Middle frontal gyrus (tissue), 1 donor: ENCODE measurements at regions not wholly inside any gene's neighbourhood (a gene's known extent, or its start where the extent isn't known, plus 50 kb on each side); places are given as distances from the start of the nearest gene placed in this dataset.
"Not testable (repeated sequence)": the region's sequence is repeated elsewhere in the genome, so short reads cannot be mapped to it uniquely, and the experiment has no call there.

Experiments used
- DNase-seq: peaks from one replicate; pipeline ENCODE4 v3.0.0-alpha.2; 2015; ENCODE audit warnings: low spot score; ENCODE audit errors: extremely low spot score

GRCh38 chr4:26207631-26208030, 113.2 kb upstream of the RBPJ start:
- no peak for DNase-seq

- peak; percentile 31 for DNase-seq
Observed at GRCh38 chr4:26208237-26208994, 112.4 kb upstream of the RBPJ start.

DNA sequence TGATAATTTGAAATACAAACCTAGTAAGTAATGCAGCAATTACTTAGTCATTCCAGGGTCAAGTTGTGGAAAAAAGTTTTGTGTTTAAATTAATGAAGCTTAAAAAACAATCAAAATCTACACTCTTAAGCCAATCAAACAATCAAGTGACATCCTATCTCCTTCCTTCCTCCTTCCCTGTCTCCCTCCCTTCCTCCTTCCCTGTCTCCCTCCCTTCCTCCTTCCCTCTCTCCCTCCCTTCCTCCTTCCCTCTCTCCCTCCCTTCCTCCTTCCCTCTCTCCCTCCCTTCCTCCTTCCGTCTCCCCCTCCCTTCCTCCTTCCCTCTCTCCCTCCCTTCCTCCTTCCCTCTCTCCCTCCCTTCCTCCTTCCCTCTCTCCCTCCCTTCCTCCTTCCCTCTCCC, 111.4 kb upstream of the RBPJ start:
- DNase-seq: not testable (repeated sequence)

- no peak for DNase-seq
Observed at GRCh38 chr4:26212528-26212927, 108.3 kb upstream of the RBPJ start.

DNA sequence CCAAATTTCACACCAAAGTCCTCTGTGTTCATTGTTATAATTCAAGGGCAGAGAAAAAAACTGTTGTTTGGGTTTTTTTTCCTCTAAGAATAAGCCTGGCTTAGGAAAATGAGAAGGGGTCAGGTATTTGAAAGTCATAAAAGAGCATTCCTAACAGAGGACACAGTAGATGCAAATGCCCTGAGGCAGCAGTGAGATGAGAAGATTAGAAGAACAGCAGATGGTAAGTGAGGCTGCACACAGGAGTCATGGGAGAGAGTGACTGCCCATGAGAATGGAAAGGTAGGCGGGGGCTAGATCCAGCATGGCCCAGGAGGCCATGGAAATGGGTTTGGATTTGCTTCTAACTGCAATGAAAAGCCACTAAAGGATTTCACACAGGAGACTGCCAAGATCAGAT, 107.5 kb upstream of the RBPJ start:
- no peak for DNase-seq

DNA sequence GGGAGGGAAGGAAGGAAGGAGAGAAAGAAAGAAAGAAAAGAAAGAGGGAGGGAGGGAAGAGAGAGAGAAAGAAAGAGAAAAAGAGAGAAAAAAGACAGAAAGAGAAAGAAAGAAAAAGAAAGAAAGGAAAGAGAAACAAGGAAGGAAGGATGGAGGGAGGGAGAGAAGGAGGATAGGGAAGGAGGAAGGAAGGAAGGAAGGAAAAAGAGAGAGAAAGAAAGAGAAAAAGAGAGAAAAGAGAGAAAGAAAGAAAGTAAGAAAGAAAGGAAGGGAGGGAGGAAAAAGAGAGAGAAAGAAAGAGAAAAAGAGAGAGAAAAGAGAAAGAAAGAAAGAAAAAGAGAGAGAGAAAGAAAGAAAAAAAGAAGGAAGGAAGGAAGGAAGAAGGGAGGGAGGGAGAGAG, 105.8 kb upstream of the RBPJ start:
- no peak for DNase-seq

GRCh38 chr4:26215725-26216124, 105.1 kb upstream of the RBPJ start:
- DNase-seq: no peak

GRCh38 chr4:26217481-26217880, 103.3 kb upstream of the RBPJ start:
- DNase-seq: no peak

DNA sequence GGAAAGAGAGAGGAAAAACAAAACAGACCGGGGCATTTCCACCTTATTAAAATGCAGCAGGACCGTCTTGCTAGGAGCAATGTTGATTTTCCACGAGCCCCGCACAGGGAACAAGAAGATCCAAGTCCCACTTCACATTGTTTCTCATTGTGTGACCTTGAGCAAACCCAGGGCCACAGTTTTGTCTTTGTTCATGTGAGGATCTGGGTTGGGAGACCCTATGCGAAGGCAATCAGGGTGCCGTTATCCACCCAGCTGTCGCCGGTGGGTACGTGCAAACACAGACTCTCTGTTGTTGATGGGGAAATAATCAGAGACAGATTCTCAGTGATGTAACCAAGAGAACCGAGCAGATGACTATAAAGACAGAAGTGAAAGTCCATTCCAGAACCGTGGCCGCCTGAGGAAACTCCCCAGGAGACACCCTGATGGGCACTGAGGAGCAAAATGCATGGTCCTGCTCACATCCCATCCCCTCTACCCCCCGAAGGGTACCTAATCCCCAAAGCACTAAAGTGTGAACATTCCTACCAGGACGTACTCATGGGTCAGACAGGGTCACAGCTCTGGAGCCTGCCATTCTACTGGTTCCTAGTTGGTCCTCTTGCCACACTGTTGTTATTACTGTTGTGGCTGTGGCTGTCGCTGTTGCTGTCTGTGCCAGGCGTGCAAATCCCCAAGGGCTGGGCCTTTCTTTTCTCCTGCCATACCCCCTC, 102.7 kb upstream of the RBPJ start:
- DNase-seq: no peak

- no peak for DNase-seq
Observed at GRCh38 chr4:26218677-26219605, 101.9 kb upstream of the RBPJ start.

DNA sequence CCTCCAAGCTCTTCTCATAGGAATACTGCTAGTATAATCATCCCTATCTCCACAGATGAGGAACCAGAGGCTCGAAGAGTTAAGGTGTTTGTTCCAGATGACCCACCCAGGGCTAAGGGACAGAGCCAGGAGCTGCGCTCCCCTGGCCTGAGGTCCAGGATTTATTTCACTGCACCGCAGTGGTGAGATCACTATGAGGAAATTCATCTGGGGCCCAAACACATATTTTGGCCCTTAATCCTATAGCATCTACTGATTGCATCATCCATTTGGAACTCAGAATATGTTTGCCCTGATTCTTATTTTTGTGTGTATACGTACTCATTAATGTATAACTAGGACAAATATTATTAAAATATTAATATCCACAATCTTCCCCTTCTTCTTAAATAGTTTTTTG, 100.1 kb upstream of the RBPJ start:
- no peak for DNase-seq

- no peak for DNase-seq
Observed at GRCh38 chr4:26223155-26223554, 97.7 kb upstream of the RBPJ start.

DNA sequence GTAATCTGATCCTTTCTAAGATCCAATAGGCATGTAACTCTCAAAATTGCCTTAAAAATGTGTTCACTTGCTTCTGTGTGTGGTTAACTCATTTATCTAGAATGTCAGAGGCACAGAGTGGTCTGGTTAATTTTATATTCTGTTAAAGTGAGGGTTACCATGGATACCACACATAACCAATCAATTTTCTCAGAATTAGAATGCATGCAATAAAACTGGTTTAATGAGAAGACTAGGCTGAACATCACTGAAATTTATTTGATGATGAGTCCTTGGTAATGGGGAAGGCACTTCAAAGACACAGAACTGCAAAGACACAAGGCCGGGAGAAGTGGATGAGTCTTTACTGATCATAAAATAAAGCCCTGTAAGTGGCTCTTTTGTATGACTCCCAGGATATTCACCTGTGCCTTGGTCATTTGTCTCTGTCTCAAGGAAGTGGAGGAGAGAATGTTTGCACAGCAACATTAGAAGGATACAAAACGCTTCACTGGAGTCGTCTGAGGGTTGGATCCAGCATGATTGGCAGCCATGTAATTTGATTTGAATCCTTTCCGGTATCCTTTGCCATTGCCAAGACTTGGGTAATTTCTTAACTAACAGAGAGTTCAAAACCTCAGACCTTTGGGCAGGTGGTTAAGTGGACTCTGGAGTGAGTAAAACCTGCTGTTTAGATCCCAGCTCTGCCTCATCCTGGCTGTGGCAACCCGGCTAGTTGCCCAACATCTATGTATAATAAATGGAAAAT, 94.0 kb upstream of the RBPJ start:
- no peak for DNase-seq

- DNase-seq: no peak
Observed at GRCh38 chr4:26227601-26228229, 93.1 kb upstream of the RBPJ start.

- DNase-seq: no peak
Observed at GRCh38 chr4:26228883-26229282, 91.9 kb upstream of the RBPJ start.

- DNase-seq: no peak
Observed at GRCh38 chr4:26229974-26230373, 90.8 kb upstream of the RBPJ start.

DNA sequence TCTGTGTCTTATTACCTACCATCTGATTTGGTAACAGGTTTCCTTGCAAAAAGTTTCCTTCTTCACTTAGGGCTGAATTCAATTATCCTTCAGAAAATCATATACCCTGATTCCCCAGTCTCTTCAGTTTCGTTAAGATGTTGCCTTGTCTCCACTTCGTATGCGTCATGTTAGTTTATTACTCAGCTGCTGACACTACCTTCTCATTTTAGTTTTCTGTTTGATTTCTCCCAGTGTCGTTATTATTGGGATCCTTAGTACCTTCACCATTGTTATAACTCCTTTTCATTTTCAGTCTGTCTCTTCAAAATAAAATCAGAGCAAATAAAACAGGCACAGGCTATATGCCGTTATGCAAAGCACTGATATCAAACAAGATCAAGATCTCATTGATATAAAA, 87.5 kb upstream of the RBPJ start:
- no peak for DNase-seq

DNA sequence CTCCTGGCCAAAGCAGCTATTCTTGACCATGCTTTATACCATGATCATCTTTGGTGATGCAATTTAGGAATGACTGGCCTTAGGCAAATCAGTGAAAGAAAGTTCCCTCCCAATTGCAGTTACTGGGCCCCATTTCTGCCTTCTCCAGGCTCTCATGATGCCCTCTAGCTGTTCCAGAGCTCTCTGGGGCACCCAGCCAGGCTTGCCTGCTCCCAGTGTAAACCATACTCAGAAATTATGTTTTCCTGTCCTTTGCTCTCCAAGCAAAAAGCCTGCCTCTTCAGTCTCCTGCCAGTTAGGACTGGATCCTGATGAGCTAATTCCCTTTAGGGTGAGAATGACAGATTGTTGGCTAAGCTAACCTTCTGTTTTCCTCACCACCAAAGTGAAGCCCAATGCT, 85.3 kb upstream of the RBPJ start:
- DNase-seq: no peak

GRCh38 chr4:26237916-26238315, 82.9 kb upstream of the RBPJ start:
- DNase-seq: no peak

DNA sequence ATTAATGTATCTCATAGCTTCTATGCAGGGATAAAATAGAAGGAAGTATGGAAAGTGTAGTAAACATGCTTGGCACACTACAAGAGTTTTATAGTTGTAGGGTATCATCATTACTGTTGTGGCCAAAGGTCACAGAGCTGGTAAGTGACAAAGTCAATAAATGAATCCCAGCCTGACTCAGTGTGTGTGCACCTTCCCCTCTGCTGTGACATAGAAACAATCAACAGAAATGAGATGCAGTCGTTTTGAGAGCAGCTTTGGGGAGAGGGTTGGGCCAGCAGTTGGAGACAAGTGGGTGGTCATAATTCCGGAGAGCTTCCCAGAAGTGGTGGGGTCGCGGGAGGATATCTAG, 82.4 kb upstream of the RBPJ start:
- no peak for DNase-seq
